GM10266 (cell line): ENCODE measurements at regions not wholly inside any gene's neighbourhood (a gene's known extent, or its start where the extent isn't known, plus 50 kb on each side); places are given as distances from the start of the nearest gene placed in this dataset.

Experiments
- DNase-seq: peaks from one replicate; pipeline ENCODE4 v3.0.0; 2012; ENCODE audit errors: extremely low spot score
- TF ChIP-seq, protein P1 (sequence below): IDR thresholded peaks from 2 replicates; pipeline ENCODE4 v1.5.1; 2012; ENCODE audit warnings: mild to moderate bottlenecking, low read depth; ENCODE audit not compliant: control insufficient read depth, insufficient read depth; ENCODE audit errors: missing control alignments

DNA sequence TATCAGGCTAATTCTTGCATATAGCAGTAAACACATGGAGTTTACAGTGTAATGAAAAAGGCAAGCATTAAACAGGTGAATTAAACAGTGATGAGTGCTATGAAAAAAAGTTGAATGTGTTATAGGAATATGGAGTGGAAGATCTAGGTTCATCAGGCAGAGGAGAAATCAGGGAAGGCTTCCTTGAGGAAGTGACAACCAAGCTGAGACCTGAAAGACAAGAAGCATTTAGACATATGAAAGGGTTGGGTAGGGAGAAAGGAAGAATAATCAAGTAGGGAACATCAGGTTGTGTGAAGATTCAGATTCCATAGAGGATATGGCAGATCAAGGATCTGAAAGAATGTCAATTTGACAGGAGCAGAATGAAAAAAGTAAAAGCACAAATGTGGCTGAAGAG, 612.5 kb downstream of the PRELID2 start:
- TF ChIP-seq, protein P1, sequence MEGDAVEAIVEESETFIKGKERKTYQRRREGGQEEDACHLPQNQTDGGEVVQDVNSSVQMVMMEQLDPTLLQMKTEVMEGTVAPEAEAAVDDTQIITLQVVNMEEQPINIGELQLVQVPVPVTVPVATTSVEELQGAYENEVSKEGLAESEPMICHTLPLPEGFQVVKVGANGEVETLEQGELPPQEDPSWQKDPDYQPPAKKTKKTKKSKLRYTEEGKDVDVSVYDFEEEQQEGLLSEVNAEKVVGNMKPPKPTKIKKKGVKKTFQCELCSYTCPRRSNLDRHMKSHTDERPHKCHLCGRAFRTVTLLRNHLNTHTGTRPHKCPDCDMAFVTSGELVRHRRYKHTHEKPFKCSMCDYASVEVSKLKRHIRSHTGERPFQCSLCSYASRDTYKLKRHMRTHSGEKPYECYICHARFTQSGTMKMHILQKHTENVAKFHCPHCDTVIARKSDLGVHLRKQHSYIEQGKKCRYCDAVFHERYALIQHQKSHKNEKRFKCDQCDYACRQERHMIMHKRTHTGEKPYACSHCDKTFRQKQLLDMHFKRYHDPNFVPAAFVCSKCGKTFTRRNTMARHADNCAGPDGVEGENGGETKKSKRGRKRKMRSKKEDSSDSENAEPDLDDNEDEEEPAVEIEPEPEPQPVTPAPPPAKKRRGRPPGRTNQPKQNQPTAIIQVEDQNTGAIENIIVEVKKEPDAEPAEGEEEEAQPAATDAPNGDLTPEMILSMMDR: no peak
- no peak for DNase-seq

DNA sequence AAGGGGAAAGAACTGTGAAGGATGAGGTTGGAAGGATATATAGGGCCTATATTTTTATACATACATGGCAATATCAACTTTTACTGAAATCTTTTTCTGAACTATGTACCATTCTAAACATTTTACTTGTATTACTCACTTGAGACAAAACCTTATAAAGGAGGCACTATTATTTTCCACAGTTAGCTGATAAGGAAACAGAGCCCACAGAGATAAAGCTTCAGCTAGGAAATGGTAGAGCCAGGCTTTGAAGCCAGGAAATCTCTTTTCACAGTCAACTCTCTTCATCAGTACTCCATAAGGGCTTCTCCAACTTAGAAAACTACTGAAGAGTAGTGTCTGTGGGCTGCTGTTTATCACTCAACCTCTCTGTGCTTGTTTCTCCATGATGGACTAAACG, 613.7 kb downstream of the PRELID2 start:
- no peak for DNase-seq
- TF ChIP-seq, protein P1: no peak

- TF ChIP-seq, protein P1: no peak
- DNase-seq: no peak
Measured at GRCh38 chr5:145220481-145220880, 614.7 kb downstream of the PRELID2 start.

DNA sequence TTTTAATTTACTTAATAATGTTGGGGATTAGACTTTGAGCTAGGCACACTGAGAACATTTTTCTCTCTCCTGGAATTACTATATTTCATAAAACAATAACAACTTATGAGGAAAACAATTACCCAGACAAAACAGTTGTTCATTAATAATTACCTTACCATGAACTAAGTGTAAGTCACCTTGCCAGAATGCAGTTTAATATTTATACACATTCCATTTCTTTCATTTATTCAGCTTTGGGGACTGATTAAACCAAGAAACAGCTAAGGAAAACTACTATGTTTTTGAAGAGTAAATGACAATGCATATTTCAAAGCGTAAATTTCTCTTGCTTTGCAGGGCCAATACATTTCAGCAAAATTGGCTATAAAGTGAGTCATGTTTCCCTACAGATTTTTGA, 616.2 kb downstream of the PRELID2 start:
- DNase-seq: no peak
- TF ChIP-seq, protein P1: no peak

DNA sequence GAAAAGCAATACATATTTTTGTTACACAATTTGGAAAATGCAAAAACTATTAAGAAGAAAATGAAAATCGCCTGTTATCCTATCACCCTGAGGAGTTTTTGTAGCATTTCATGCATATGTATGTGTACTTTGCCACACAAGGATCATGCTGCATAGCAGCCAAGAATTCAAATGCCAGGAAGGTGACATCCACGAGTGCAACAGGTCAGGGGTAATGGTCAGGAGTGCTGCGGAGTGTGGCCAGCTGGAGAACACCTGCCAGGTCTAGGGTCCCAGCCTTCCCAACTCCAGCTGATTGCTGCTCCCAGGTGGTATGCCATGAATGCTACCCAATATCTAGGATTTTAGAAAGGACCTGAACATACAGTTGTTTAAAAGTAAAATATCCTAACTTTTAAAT, 617.1 kb downstream of the PRELID2 start:
- TF ChIP-seq, protein P1: no peak
- DNase-seq: no peak

- TF ChIP-seq, protein P1: no peak
- no peak for DNase-seq
Measured at GRCh38 chr5:145210020-145210419, 625.1 kb downstream of the PRELID2 start.

DNA sequence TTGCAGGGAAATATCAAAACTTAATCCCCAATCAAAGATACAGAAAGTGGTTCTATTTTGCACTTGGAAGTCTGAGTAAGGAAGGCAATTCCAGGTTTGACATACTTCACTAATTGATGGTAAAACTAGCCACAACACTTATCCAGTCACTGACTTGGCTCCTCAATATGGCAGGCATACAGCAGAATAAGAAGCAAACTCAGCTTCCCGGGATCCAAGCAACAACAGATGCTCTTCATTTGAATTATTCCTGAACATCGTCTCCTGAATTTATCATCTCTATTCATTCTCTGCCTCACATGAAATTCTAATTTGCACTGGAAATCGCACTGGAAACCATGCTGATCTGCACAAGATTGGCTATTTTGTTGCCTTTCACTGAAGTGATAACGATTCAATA, 629.6 kb downstream of the PRELID2 start:
- TF ChIP-seq, protein P1: no peak

More for the DNA sequence above, 629.6 kb downstream of the PRELID2 start:
- DNase-seq: no peak
